Transverse colon (tissue), 4 donors: ENCODE measurements at regions not wholly inside any gene's neighbourhood (a gene's known extent, or its start where the extent isn't known, plus 50 kb on each side); places are given as distances from the start of the nearest gene placed in this dataset.

ENCODE experiments used
- DNase-seq: peaks from one replicate; pipeline ENCODE4 v3.0.0-alpha.2; 2019
- H3K27ac ChIP-seq, 4 donors: fragments of 200-600 bp; sonication (generic); 2 replicates each; pipeline ENCODE4 v1.5.1; 2016 to 2018; ENCODE audit warnings: inconsistent platforms in 4 of 4
- H3K27me3 ChIP-seq: fragments of 200-600 bp; sonication (generic); 2 replicates; pipeline ENCODE4 v1.5.1; 2017; ENCODE audit warnings: inconsistent platforms
- H3K36me3 ChIP-seq, 4 donors: fragments of 200-600 bp; sonication (generic); 2 replicates each; pipeline ENCODE4 v1.5.1; 2017 to 2019; ENCODE audit warnings: inconsistent platforms in 4 of 4
- H3K4me1 ChIP-seq, 4 donors: fragments of 200-600 bp; sonication (generic); 2 replicates each; pipeline ENCODE4 v1.5.1; 2017 to 2020; ENCODE audit warnings: inconsistent platforms in 4 of 4
- H3K4me3 ChIP-seq, 4 donors: fragments of 200-600 bp; sonication (generic); 1 replicate in 1 of 4; 2 replicates in 3 of 4; pipeline versions ENCODE4 v1.5.1 to v1.6.1; 2017 to 2019; ENCODE audit warnings: inconsistent platforms in 4 of 4
- H3K9me3 ChIP-seq, 2 donors: fragments of 200-600 bp; sonication (generic); 2 replicates each; pipeline ENCODE4 v1.5.1; 2017 to 2019; ENCODE audit warnings: inconsistent platforms in 2 of 2
- EP300 ChIP-seq: sonication (generic); formaldehyde crosslinking; IDR thresholded peaks from one replicate; pipeline ENCODE4 v1.6.1; 2017; ENCODE audit warnings: antibody characterized with exemption, low read depth
- POLR2A ChIP-seq: fragments of 450-650 bp; IDR thresholded peaks from one replicate; pipeline ENCODE4 v1.6.1; 2016; ENCODE audit warnings: antibody characterized with exemption, mild to moderate bottlenecking, moderate library complexity
- POLR2AphosphoS5 ChIP-seq, 3 donors: sonication (generic); formaldehyde crosslinking; IDR thresholded peaks; one replicate each; pipeline ENCODE4 v1.6.1; 2016; ENCODE audit warnings: antibody characterized with exemption in 3 of 3
- WGBS, 2 donors: methylation state at CpG; one replicate each; pipeline ENCODE4 v1.1.5; 2018; ENCODE audit warnings: low coverage in 1 of 2; 5-methylcytosine and 5-hydroxymethylcytosine counted together
- in situ Hi-C, 4 donors: fragments of 200-750 bp; cut with MboI; loops; one replicate each; pipeline versions ENCODE4 v1.15.0 to v1.15.1; 2017; ENCODE audit warnings: low sequenced_read_pairs in 3 of 4, low pct_ligation_motif_present in 1 of 4, low pct_unique_long_range_greater_than_20kb in 1 of 4
- intact Hi-C: fragments of 100-400 bp; cut with DNase I; formaldehyde crosslinking; loops from one replicate; pipeline ENCODE4 v1.15.1; 2023; ENCODE audit warnings: low total_unique reads
- TF ChIP-seq, protein P1 (sequence below), 5 experiments: fragments of 200-600 bp in 3 of 5; fragments of 450-650 bp in 2 of 5; sonication (generic) in 3 of 5; IDR thresholded peaks; 1 replicate in 2 of 5; 2 replicates in 3 of 5; pipeline ENCODE4 v1.5.1; 2016 to 2017; ENCODE audit warnings: antibody characterized with exemption in 5 of 5, inconsistent platforms in 3 of 5, mild to moderate bottlenecking in 2 of 5, moderate library complexity in 1 of 5

DNA sequence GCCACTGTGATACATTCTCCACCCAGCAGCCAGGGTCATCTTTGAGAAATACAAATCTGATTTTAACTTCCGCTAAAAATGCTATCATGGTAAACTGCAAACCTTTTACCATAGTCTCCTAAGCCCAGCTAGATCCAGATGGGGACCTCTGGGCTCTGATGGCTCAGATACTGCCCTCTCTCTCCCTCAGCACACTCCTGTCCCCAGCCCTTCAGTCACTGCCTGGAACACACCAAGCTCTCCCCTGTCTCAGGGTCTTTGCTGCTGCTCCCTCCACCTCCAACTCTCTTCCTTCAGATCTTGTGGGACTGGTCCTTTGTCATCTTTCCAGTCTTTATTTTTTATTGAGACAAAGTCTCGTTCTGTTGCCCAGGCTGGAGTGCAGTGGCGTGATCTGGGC is 65.1 kb downstream of the SPRY4 start:
- 85 to 100% methylated on average over 1 to 3 of the region's 3 CpGs for WGBS, 2 donors
- Histone ChIP-seq H3K4me1 (no peaks in the 10 kb centered on the region), H3K9me3 (peaks cover 0 to 4% of the 10 kb centered on the region in 2 donors), H3K27me3 (no peaks in the 10 kb centered on the region), H3K36me3 (no peaks in the 10 kb centered on the region), H3K4me3 (no peak overlapping the region), H3K27ac (no peak overlapping the region)
- in situ Hi-C loops, result no loop called here
- DNase-seq, result no peak
- intact Hi-C loops, result no loop called here
- TF ChIP-seq POLR2AphosphoS5 (IDR thresholded peaks at IDR 0.05) (no peak), POLR2A (no peak), EP300 (no peak)

GRCh38 chr5:142255831-142256230 is 69.0 kb downstream of the SPRY4 start:
- in situ Hi-C loops (no loop called here), intact Hi-C loops (no loop called here)
- WGBS, 2 donors, result 100% methylated on average over 1 of the region's 1 CpG; no CpG with 5 or more reads in 1 of the 2 donors

DNA sequence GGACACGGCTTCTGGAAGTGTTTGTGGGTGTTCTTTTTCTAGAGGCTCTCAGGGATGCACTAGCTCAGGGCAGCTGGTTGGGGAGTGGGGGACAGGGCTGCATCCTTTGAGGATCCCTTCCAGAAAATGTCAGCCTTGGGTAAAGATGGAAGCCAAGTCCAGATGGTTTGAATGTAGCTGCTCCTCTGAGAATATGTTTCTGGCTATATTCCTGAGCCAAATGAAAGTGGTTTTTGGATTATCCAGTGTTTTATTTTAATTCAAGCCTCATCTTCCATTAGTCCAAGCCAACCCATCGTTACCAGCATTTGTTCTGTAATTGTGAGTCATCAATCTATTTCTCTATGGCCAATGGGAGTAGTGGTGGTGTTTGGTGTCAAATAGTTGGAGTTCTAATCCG is 70.4 kb downstream of the SPRY4 start:
- TF ChIP-seq POLR2A (no peak), POLR2AphosphoS5 (IDR thresholded peaks at IDR 0.05) (no peak), EP300 (no peak)
- TF ChIP-seq, protein P1, sequence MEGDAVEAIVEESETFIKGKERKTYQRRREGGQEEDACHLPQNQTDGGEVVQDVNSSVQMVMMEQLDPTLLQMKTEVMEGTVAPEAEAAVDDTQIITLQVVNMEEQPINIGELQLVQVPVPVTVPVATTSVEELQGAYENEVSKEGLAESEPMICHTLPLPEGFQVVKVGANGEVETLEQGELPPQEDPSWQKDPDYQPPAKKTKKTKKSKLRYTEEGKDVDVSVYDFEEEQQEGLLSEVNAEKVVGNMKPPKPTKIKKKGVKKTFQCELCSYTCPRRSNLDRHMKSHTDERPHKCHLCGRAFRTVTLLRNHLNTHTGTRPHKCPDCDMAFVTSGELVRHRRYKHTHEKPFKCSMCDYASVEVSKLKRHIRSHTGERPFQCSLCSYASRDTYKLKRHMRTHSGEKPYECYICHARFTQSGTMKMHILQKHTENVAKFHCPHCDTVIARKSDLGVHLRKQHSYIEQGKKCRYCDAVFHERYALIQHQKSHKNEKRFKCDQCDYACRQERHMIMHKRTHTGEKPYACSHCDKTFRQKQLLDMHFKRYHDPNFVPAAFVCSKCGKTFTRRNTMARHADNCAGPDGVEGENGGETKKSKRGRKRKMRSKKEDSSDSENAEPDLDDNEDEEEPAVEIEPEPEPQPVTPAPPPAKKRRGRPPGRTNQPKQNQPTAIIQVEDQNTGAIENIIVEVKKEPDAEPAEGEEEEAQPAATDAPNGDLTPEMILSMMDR (IDR thresholded peaks at IDR 0.05), result no peak
- Histone ChIP-seq H3K9me3 (peaks cover 0 to 4% of the 10 kb centered on the region in 2 donors), H3K4me3 (no peak overlapping the region), H3K36me3 (no peaks in the 10 kb centered on the region), H3K27me3 (no peaks in the 10 kb centered on the region), H3K4me1 (no peaks in the 10 kb centered on the region), H3K27ac (no peak overlapping the region)
- 64 to 65% methylated on average over 3 of the region's 3 CpGs for WGBS, 2 donors
- intact Hi-C loops, result no loop called here
- in situ Hi-C loops, result no loop called here
- DNase-seq, result no peak

More at GRCh38 chr5:142255831-142256230, 69.0 kb downstream of the SPRY4 start:
- Histone ChIP-seq H3K4me1 (no peaks in the 10 kb centered on the region), H3K4me3 (no peak overlapping the region), H3K27ac (no peak overlapping the region), H3K9me3 (peaks cover 0 to 4% of the 10 kb centered on the region in 2 donors), H3K27me3 (no peaks in the 10 kb centered on the region), H3K36me3 (no peaks in the 10 kb centered on the region)
- no peak for DNase-seq
- TF ChIP-seq POLR2A, result no peak
- no peak for TF ChIP-seq EP300
- TF ChIP-seq POLR2AphosphoS5 (IDR thresholded peaks at IDR 0.05), result no peak
- TF ChIP-seq, protein P1 (IDR thresholded peaks at IDR 0.05), result no peak

DNA sequence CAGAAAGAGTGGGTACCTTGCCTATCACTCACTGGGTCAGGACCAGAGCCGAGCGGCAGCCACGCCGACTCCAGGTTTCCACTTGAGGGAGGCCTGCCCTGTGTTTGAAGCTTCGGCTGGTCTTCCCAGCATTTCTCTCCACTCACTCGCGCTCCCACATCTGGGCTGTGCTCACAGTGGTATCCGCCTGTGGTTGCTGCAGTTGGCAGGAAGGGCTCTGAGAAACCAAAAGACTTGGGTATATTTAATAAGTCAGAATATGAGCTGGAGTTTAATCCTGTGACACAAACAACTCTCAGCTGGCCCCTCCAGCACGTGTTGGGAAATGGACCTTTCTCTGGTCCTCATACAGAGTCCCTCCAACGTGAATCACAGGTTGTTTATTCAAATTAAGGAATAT is 70.9 kb downstream of the SPRY4 start:
- no peak for DNase-seq
- Histone ChIP-seq H3K4me3 (no peak overlapping the region), H3K27ac (no peak overlapping the region), H3K27me3 (no peaks in the 10 kb centered on the region), H3K4me1 (peaks cover 0 to 4% (median 2%) of the 10 kb centered on the region in 4 donors), H3K9me3 (peaks cover 0 to 4% of the 10 kb centered on the region in 2 donors), H3K36me3 (no peaks in the 10 kb centered on the region)
- in situ Hi-C loops (no loop called here), intact Hi-C loops (no loop called here)
- WGBS, 2 donors, result 8 to 76% methylated on average over 2 to 10 of the region's 10 CpGs
- TF ChIP-seq, protein P1 (IDR thresholded peaks at IDR 0.05), result no peak
- TF ChIP-seq POLR2A (no peak), POLR2AphosphoS5 (IDR thresholded peaks at IDR 0.05) (no peak), EP300 (no peak)

GRCh38 chr5:142250119-142250518 is 74.7 kb downstream of the SPRY4 start:
- Histone ChIP-seq H3K4me1 (peaks cover 6 to 14% (median 6%) of the 10 kb centered on the region in 4 donors), H3K9me3 (no peaks in the 10 kb centered on the region), H3K36me3 (no peaks in the 10 kb centered on the region), H3K4me3 (no peak overlapping the region), H3K27me3 (no peaks in the 10 kb centered on the region), H3K27ac (no peak overlapping the region)
- no peak for TF ChIP-seq POLR2AphosphoS5 (IDR thresholded peaks at IDR 0.05)
- TF ChIP-seq EP300, result no peak
- TF ChIP-seq POLR2A, result no peak
- TF ChIP-seq, protein P1 (IDR thresholded peaks at IDR 0.05), result no peak
- in situ Hi-C loops, result no loop called here
- intact Hi-C loops, result no loop called here
- DNase-seq, result no peak
